COR-L47 (cell line): ENCODE measurements at regions not wholly inside any gene's neighbourhood (a gene's known extent, or its start where the extent isn't known, plus 50 kb on each side); places are given as distances from the start of the nearest gene placed in this dataset.
A peak's percentile ranks its signal among the peaks of the same experiment; 100 is the strongest.

ENCODE experiments used
- DNase-seq: peaks from one replicate; lab custom pipeline; 2025; lab: John Stamatoyannopoulos, UW

DNA sequence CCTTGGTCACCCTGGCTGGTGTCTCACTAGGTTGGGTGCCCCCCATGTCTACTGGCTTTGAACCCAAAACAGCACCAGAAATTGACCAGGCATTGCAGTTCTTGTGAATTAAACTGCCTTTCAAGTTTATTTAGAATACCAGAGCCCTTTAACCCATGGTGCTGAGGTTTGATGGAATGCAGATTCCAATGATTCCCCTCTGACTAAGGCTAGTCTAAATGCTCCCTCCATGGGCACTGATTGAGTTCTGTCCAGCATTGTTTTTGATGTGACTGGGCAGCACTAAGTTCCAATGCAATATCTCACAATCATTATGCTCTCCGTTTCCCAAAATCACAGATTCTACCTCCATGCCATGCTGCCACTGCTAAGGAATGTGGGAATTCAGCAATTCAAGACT lies 1047.4 kb upstream of the LRRN3 start:
- DNase-seq = no peak

DNA sequence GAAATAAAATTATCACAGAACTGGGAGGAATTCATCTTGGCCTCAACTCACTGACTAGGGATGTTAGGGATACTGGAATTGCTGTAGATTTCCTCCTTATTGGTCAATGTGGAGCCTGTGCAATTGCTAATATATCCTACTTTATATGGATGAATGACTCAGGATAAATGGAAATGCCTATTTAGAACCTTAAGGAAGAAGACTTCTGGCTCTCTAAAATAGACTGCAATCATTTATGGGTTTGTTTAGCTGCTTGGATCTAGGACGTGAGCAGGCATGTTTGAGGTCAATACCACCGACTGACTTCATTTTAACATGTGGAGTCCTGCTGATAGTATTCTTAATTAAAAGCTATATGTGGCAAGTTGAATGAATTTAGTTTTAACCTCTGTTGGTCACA lies 1040.1 kb upstream of the LRRN3 start:
- no peak for DNase-seq

DNA sequence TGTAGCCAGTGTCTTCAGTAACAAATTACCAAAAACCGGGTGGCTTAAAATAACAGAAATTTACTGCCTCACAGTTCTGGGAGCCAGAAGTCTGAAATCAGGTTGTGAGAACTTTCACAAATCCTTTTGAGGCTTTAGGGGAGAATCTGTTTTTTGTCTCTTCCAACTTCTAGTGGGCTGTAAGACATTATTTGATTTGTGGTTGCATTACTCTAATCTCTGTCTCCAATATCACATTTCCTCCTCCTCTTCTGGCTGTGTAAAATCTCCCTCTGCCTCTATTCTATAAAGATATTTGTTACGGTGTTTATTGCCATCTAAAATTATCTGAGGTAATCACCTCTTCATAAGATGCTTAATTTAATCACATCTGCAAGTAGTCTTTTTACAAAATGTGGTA lies 1039.6 kb upstream of the LRRN3 start:
- DNase-seq = no peak

DNA sequence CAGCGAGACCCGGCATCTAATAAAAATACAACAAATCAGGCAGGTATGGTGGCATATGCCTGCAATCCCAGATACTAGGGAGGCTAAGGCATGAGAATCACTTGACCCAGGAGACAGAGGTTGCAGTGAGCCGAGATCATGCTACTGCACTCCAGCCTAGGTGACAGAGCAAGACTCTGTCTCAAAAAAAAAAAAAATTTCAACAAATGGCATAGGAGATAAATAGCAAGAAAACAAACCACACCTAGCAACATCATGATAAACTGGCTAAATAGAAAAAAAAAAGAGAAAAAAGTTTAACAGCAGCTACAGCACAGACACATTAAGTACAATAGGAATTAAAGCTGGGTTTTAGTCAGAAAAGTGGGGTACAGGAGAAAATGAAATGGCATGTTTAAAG lies 1034.6 kb upstream of the LRRN3 start:
- no peak for DNase-seq

DNA sequence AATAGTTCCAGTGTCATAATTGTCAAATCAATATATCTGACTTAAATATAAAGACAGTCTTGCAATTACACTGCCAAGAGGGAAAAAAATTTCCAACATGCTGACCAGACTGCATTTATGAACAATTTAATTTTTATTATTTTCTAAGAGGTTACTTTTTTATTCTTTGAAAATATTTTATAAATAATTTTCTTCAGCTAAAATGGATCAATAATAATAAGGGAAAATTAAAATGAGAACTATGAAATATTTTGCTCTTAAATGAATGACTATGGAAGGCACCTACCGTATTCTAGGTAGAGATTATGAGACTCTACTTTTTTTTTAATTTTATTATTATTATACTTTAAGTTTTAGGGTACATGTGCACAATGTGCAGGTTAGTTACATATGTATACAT lies 1032.5 kb upstream of the LRRN3 start:
- no peak for DNase-seq

DNA sequence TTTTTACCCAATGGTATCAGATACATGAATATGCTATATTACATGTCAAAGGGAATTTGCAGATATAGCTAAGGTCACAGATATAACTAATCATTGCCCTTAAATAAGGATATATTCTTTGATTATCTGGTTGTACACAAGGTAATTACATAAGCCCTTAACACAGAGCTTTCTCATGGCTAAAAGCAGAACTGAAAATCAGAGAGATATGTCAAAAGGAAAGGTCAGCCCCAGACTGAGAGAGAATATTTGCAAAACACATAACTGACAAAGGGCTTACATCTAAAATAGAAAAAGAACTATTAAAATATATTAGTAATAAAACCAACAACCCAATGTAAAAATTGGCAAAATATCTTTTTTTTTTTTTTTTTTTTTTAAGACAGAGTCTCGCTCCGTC lies 1029.5 kb upstream of the LRRN3 start:
- DNase-seq = no peak

DNA sequence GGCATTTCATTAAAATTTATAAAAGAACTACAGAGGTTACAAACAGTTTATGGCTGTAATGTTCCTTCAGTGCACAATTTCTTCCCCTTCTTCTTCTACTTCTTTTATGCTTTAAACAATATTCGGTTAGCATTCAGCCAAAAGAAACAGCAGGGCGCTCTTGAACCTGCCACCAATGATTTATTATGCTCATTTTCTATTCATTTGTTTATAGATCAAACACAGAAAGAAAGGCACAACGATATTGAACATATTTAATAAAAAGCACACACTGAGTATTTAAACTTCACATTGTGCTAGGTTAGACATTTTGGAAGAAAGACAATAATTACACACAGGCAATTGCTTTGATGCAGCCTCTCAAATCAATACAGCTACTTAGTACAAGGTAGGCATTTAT lies 1025.8 kb upstream of the LRRN3 start:
- DNase-seq = peak; percentile 90

DNA sequence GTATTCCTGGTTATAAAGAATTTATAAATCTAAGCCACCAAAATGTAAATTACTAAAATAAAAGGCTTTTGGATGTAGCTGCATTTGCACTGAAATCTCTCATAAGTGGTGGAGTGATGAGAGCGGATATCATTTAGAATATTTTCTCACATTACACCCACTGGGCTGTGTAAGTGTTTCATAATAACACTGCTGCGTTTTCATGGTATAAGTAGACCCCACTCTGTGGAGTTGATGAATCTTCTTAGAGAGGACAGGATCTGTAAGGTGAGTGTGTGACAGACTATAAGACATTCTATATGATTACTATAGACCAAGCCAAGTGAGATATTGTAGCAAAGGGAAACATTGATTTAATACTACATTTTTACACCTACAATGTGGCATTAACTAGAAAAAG lies 1024.1 kb upstream of the LRRN3 start:
- DNase-seq = no peak

DNA sequence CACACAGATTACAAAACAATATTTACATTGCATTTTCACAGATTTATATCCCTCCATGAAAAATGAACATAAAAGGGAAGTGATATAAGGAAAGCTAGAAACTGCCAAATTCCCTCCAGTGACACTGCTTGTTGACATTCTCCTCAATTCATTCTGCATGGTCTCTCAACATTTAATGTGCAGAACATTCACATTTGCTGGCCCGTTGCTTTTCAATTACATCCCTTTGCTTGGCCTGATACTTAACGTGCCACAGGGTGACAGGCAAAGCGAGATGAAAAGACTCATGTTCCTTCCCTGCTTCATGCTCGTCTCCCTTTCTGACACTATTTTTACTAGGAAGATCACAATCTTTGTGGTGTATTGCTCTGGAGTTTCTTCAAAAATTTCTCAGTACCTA lies 1019.7 kb upstream of the LRRN3 start:
- no peak for DNase-seq

DNA sequence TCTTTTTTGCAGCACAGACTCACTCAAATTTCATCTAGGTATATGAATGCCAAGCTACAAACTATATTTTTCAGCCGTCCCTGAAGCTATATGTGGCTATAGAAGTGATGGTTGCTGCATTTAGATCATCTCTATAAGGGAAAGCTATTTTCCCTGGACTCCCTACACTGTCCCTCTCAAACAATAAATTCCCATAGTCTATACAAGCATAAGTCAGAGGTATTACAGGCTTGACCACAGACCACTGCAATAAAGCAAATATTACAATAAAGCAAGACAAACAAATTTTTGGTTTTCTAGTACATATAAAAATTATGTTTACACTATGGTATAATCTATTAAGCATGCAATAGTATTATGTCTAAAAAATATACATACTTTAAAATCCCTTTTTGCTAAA lies 1015.5 kb upstream of the LRRN3 start:
- no peak for DNase-seq

DNA sequence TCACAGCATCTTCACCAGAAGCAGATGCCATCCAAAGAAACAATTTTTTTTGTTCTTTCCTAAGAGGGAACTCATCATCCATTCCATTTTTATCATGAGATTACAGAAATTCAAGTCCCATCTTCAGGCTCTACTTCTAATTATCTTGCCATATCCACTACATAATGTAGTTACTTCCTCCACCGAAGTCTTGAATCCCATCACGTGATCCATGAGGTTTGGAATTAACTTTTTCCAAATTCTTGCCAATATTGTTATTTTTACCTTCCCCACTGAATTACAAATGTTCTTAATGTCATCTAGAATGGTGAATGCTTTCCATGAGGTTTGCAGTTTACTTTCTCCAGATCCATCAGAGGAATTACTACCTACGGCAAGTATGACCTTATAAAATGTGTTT lies 1014.7 kb upstream of the LRRN3 start:
- DNase-seq = no peak

DNA sequence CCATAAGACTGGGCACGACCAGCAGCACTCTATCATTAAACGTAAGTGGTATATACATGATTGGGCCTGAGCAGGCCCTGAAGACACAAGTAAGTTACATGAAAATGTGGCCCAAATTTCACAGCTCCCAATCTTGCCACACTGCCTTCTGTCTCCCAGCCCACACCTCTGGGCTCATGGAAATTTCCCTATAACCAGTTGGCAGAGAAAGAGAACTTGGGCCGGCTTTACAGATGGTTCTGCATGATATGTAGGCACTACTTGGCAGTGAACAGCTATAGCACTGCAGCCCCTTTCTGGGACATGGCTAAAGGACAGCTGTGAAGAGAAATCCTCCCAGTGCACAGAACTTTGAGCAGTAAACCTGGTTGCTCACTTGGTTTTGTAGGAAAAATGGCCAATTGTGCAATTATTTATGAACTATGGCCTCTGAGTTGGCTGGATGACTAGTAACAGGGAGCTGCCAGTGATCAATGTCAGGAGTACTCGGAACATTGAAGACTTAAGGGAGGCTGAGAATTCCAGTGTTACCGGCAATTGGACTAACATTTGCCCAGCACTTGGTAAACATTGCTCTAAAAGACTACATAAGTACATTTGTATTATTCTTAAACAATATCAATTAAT lies 1006.6 kb upstream of the LRRN3 start:
- no peak for DNase-seq

DNA sequence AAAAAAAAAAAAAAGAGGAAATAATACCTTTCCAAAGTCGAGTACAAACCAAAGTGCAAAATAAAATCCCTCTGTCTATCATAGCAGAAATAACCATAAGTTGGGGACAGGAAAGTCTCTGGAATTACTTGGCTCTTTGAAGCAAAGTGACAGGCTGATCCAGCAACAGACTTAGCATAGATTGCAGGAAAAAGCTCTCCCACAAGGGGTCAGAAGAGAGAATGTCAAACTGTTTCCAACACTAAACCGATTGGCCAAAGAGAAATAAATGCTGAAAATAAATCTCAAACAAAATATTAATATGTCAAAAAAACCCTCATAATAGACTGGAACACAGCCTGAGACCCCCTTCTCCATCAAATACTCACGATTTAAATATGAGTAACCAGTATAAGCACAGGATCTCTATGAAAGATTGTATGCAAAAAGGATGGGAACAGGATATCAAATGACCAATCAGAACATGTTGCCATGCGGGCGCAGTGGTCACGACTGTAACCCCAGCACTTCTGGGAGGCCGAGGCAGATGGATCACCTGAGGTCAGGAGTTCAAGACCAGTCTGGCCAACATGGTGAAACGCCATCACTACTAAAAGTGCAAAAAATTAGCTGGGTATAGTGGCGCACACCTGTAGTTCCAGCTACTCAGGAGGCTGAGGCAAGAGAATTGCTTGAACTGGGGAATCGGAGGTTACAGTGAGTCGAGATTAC lies 1000.7 kb upstream of the LRRN3 start:
- peak; percentile 5 for DNase-seq

DNA sequence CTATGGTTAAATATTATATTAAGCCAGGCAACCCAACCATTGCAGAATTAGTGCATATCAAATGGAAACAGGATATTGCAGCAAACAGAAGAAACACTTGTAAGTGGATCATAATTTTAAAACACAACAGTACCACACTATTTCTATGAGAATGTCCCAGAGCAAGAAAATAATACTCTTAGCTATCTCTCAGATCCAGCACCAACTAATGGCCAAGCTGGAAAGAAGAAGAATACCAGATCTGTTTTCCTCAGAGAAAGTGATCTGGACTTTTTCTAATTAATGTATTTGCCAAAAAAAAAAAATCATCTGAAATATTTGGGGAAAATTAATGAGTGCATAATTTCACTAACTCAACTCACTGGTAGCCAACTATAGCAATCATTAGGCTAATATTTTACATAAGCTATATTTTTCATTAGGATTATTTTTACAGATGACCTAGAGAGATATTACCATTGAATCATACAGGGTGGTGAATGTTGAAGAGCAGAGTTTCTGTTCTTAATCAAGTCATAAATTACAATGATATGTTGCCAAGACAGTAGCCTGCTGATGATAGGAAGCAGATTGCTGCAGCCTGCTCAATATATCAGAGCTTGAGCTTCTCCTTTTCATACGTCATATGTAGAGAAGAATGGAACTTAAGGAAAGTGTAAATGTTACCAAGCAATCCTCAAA lies 995.4 kb upstream of the LRRN3 start:
- DNase-seq = no peak

DNA sequence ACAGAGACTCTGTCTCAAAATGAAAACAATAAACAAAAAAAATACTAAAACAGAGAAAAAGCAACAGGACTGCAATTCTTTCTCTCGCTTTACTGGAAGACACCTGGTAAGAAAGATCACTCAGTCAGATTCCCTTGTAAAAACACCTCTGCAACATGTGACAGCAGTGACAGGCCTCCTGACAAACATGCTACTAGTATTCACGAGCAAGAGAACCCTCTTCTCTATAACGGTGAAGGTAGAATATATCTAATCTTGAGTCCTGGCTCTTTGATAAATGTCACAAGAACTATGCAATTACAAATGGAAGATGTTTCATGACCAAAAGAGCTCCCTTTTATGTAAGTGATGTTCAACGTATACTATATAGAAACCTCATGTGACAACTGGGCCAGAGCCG lies 986.7 kb upstream of the LRRN3 start:
- no peak for DNase-seq

DNA sequence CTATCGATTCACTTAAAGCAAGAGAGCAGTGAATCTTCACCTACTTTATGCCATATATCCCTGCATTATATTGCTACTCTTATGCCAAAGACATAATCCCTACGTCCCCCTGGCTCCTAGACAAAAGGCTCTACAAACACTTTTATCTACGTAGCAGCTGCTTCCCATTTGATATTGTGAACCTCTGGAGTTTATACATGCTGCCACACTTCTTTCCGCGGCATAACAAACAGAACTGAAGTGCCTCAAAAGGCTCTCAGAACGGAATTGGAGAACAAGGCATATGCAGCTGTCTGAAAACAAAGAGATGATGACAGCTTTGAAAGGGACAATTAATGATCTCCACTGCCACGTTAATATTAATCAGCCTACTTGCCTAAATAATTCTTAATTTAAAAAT lies 985.6 kb upstream of the LRRN3 start:
- peak; percentile 61 for DNase-seq

DNA sequence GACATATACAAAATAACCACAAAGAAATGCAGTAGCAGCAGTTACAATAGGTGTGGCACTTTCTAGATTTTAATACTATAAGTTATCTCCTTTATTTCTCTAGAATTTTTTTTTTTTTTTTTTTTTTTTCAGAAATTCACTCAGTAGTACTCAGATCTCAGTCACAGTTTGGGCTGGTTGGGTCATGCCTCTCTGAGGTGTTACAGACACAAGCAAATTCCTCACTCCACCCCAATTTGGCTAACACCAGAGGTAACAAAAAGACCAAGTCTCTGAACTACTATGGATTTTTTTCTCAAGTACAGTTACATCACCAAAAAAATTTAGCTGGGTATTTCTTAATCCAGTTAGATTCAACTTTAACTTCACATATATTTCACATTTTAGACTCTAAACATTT lies 985.1 kb upstream of the LRRN3 start:
- no peak for DNase-seq

DNA sequence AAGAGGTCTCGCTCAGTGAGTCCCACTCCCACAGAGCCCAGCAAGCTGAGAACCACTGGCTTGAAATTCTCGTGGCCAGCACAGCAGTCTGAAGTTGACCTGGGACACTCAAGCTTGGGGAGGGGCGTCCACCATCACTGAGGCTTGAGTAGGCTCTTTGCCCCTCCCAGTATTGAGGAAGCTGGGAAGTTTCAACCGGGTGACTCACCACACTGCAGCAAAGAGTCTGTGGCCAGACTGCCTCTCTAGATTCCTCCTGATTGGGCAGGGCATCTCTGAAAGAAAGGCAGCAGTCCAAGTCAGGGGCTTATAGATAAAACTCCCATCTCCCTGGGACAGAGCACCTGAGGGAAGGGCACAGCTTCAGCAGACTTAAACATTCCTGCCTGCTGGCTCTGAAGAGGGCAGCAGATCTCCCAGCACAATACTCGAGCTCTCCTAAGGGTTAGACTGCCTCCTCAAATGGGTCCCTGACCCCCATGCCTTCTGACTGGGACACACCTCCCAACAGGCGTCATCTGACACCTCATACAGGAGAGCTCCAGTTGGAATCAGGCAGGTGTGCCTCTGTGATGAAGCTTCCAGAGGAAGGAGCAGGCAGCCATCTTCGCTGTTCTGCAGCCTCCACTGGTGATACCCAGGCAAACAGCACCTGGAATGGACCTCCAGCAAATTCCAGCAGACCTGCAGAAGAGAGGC lies 970.9 kb upstream of the LRRN3 start:
- no peak for DNase-seq

DNA sequence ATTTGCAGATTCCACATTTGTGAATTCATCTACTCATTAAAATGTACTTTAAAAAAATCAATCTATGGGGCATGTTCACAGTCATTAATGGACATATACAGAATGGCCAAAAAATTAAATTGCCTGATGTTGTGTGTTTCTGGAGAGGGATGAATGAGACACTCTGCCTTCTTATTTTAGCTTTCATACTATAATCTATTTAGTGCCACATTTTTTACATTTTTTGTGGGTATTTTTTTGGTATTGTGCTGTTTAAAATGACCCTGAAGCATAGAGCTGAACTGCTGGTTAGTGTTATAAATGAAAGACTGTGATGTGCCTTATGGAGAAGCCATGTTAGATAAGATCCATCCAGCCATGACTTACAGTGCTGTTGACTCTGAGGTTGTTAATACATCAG lies 961.8 kb upstream of the LRRN3 start:
- DNase-seq = no peak

DNA sequence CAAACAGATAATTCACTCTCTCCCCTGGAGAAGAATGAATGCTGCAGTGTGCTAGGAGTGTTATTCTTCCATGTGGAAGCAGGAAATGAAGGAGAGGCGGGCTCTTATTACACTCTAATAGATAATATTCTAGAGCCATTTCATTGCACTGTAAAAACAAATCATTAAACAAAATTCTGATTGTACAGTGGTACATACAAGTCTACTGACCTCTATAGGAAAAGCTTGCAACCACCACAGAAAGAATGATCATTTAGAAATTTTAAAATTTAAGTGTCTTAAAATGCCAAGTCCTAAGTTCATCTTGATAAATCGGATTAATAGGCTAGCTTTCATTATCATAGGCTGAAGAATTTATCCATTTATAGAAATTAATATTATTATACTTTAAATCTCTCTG lies 960.3 kb upstream of the LRRN3 start:
- peak; percentile 27 for DNase-seq

DNA sequence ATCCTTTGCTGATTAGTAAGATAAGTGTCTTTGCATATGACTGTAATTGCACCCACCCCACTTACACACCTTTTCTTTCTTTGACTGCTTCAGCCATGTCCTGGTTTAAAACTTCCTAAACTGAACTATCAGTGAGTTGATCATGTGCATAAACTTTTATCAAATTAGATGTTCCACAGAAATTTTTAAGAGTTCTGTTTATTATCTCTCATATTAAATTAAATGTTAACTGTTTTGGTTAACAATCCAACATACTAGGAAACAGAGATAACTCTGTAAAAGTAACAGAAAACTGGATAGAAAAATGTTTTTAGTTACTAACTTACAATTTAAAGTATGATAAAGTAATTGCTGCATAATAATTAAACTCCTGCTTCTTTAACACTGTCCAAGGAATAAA lies 959.6 kb upstream of the LRRN3 start:
- DNase-seq = no peak

DNA sequence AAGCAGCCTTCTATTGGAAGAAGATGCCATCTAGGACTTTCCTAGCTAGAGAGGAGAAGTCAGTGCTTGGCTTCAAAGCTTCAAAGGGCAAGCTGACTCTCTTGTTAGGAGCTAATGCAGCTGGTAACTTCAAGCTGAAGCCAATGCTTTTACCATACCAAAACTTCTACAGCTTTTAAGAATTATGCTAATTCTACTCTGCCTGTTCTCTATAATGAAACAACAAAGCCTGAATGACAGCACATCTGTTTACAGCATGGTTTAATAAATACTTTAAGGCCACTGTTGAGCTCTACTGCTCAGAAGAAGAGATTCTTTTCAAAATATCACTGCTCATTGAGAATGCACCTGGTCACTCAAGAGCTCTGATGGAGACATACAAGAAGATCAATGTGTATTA lies 951.9 kb upstream of the LRRN3 start:
- DNase-seq = no peak

DNA sequence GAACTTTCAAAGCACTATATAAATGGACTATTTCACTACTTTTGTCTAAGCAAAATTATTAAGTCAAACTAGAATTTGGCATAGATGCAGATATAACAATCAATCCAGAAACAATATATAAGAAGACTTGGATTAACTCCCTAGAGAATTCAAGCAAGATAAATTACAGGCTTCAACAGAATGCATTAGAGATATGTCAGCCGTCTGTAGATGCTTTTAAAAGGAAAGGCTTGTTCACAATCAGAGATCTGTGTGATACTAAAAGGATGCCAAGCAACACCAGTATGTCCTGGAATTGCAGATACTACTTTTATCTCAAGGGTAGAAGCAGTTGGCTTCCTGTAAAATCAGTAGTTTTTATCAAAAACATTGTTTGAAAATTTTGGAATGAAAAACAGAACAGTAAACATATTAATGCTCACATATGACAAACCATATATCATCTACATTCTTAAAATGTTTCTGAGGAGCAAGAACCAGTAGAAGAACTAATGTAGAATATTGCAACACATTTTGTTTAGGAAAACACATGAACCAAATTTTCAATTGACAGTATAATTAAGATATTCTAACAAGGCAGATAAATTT lies 947.9 kb upstream of the LRRN3 start:
- no peak for DNase-seq
